Psoas muscle (tissue), 7 donors: ENCODE measurements at regions not wholly inside any gene's neighbourhood (a gene's known extent, or its start where the extent isn't known, plus 50 kb on each side); places are given as distances from the start of the nearest gene placed in this dataset.
"Not testable (repeated sequence)": the region's sequence is repeated elsewhere in the genome, so short reads cannot be mapped to it uniquely, and the experiment has no call there.

Experiments
- ATAC-seq, 4 donors: fragments of 200-7000 bp; cut with Tn5 transposase; one replicate each; pipeline ENCODE4 v1.9.1; 2020; ENCODE audit warnings: moderate library complexity in 3 of 4, mild to moderate bottlenecking in 2 of 4
- DNase-seq, 2 donors: peaks; one replicate each; pipeline ENCODE4 v3.0.0-alpha.2; 2020
- H3K27ac ChIP-seq: fragments of 200-600 bp; one replicate; pipeline ENCODE4 v1.8.0; 2022
- H3K27me3 ChIP-seq, 3 donors: fragments of 200-600 bp in 1 of 3; one replicate each; pipeline versions ENCODE4 v1.6.1 to v1.8.0; 2013 to 2022; ENCODE audit warnings: low read length in 2 of 3, mild to moderate bottlenecking in 2 of 3, moderate library complexity in 1 of 3; ENCODE audit not compliant: insufficient read depth in 3 of 3
- H3K36me3 ChIP-seq, 2 donors: fragments of 200-600 bp in 1 of 2; one replicate each; pipeline versions ENCODE4 v1.6.1 to v1.8.0; 2013 to 2022; ENCODE audit warnings: low read depth in 1 of 2, mild to moderate bottlenecking in 1 of 2, moderate library complexity in 1 of 2; ENCODE audit not compliant: insufficient read depth in 1 of 2
- H3K4me1 ChIP-seq: fragments of 200-600 bp; one replicate; pipeline ENCODE4 v1.8.0; 2022
- H3K4me3 ChIP-seq: fragments of 200-600 bp; one replicate; pipeline ENCODE4 v1.8.0; 2022; ENCODE audit warnings: mild to moderate bottlenecking
- H3K9me3 ChIP-seq: fragments of 200-600 bp; one replicate; pipeline ENCODE4 v1.8.0; 2022
- WGBS, 3 donors: extraction: QIAGEN DNeasy Blood & Tissue Kit; methylation state at CpG; one replicate each; pipeline versions ENCODE4 v1.1.6 to v1.1.7; 2013; 5-methylcytosine and 5-hydroxymethylcytosine counted together
- intact Hi-C, 2 donors: fragments of 100-400 bp; cut with DNase I; formaldehyde crosslinking; loops; one replicate each; pipeline versions ENCODE4 v1.11.0 to v1.14.2; 2022
- donor health status: healthy with polysubstance abuse.
- donor health status: DM: no; HTN: no; CAD: no; lungs with moderate emphysema.
- donor health status: Bipolar disorder and iron deficiency.
- donor health status: healthy.
- donor health status: DM: yes; HTN: yes; CAD: no.
- donor health status: DM: no; HTN: no; CAD: no.
- donor health status: DM: yes; HTN: yes; CAD: no.

- ATAC-seq, H3K9me3 ChIP-seq, H3K4me1 ChIP-seq, DNase-seq, H3K27ac ChIP-seq, H3K27me3 ChIP-seq, H3K36me3 ChIP-seq, H3K4me3 ChIP-seq, intact Hi-C loops: not testable (repeated sequence)
- WGBS, 3 donors, result 85 to 94% (median 92%) methylated on average over 3 of the region's 7 CpGs
These were observed 592.1 kb downstream of the TTLL7 start for GRCh38 chr1:83406693-83407371.

GRCh38 chr1:83405789-83406188 lies 593.1 kb downstream of the TTLL7 start:
- H3K36me3 ChIP-seq, DNase-seq, H3K4me1 ChIP-seq, H3K27ac ChIP-seq, H3K4me3 ChIP-seq, ATAC-seq, H3K9me3 ChIP-seq, intact Hi-C loops, H3K27me3 ChIP-seq: not testable (repeated sequence)
- 78 to 100% (median 100%) methylated on average over 1 of the region's 1 CpG for WGBS, 3 donors

GRCh38 chr1:83403500-83403899 lies 595.4 kb downstream of the TTLL7 start:
- H3K27me3 ChIP-seq, H3K4me1 ChIP-seq, ATAC-seq, H3K27ac ChIP-seq, H3K36me3 ChIP-seq, H3K4me3 ChIP-seq, intact Hi-C loops, H3K9me3 ChIP-seq, DNase-seq: not testable (repeated sequence)
- 29 to 47% (median 35%) methylated on average over 7 of the region's 7 CpGs for WGBS, 3 donors

GRCh38 chr1:83401146-83401545 lies 597.8 kb downstream of the TTLL7 start:
- not testable (repeated sequence) for H3K9me3 ChIP-seq

GRCh38 chr1:83400173-83400572 lies 598.8 kb downstream of the TTLL7 start:
- intact Hi-C loops, H3K4me3 ChIP-seq, ATAC-seq, DNase-seq, H3K9me3 ChIP-seq, H3K27me3 ChIP-seq, H3K4me1 ChIP-seq, H3K27ac ChIP-seq, H3K36me3 ChIP-seq: not testable (repeated sequence)

More at GRCh38 chr1:83401146-83401545, 597.8 kb downstream of the TTLL7 start:
- H3K36me3 ChIP-seq, H3K27ac ChIP-seq, H3K4me1 ChIP-seq, intact Hi-C loops, H3K4me3 ChIP-seq, H3K27me3 ChIP-seq, ATAC-seq, DNase-seq: not testable (repeated sequence)
- WGBS, 3 donors, result 89 to 95% (median 93%) methylated on average over 1 of the region's 1 CpG

GRCh38 chr1:83398125-83398524 lies 600.8 kb downstream of the TTLL7 start:
- ATAC-seq, H3K27ac ChIP-seq, H3K4me1 ChIP-seq, H3K27me3 ChIP-seq, intact Hi-C loops, H3K36me3 ChIP-seq, H3K9me3 ChIP-seq, H3K4me3 ChIP-seq, DNase-seq: not testable (repeated sequence)

- H3K27me3 ChIP-seq, DNase-seq, H3K4me1 ChIP-seq, H3K27ac ChIP-seq, H3K9me3 ChIP-seq, H3K4me3 ChIP-seq, ATAC-seq, intact Hi-C loops, H3K36me3 ChIP-seq: not testable (repeated sequence)
- 56 to 71% (median 64%) methylated on average over 5 of the region's 5 CpGs for WGBS, 3 donors
These were observed 603.8 kb downstream of the TTLL7 start for GRCh38 chr1:83395130-83395529.

GRCh38 chr1:83386946-83387345 lies 612.0 kb downstream of the TTLL7 start:
- DNase-seq, H3K4me1 ChIP-seq, intact Hi-C loops, H3K27ac ChIP-seq, H3K36me3 ChIP-seq, H3K27me3 ChIP-seq, H3K9me3 ChIP-seq, ATAC-seq, H3K4me3 ChIP-seq: not testable (repeated sequence)
- 47 to 68% (median 57%) methylated on average over 1 of the region's 1 CpG for whole genome bisulfite sequencing, 3 donors

GRCh38 chr1:83383107-83383506 lies 615.8 kb downstream of the TTLL7 start:
- H3K27ac ChIP-seq, intact Hi-C loops, DNase-seq, H3K27me3 ChIP-seq, ATAC-seq, H3K4me3 ChIP-seq, H3K36me3 ChIP-seq, H3K4me1 ChIP-seq, H3K9me3 ChIP-seq: not testable (repeated sequence)
- 100% methylated on average over 1 of the region's 2 CpGs; no CpG with 5 or more reads in 1 of the 3 donors for WGBS, 3 donors

GRCh38 chr1:83373018-83373417 lies 625.9 kb downstream of the TTLL7 start:
- DNase-seq, H3K9me3 ChIP-seq, H3K4me1 ChIP-seq, H3K36me3 ChIP-seq, ATAC-seq, H3K4me3 ChIP-seq, intact Hi-C loops, H3K27me3 ChIP-seq, H3K27ac ChIP-seq: not testable (repeated sequence)
- WGBS, 3 donors, result 89 to 100% (median 96%) methylated on average over 1 of the region's 1 CpG

GRCh38 chr1:83369853-83370252 lies 629.1 kb downstream of the TTLL7 start:
- ATAC-seq, H3K9me3 ChIP-seq: not testable (repeated sequence)

GRCh38 chr1:83365320-83365719 lies 633.6 kb downstream of the TTLL7 start:
- WGBS, 3 donors, result 90 to 95% (median 92%) methylated on average over 2 of the region's 2 CpGs
- H3K27ac ChIP-seq, DNase-seq, H3K4me1 ChIP-seq, H3K27me3 ChIP-seq, ATAC-seq, H3K9me3 ChIP-seq, H3K4me3 ChIP-seq, H3K36me3 ChIP-seq, intact Hi-C loops: not testable (repeated sequence)

More at GRCh38 chr1:83369853-83370252, 629.1 kb downstream of the TTLL7 start:
- DNase-seq, H3K4me3 ChIP-seq, H3K4me1 ChIP-seq, H3K27me3 ChIP-seq, intact Hi-C loops, H3K27ac ChIP-seq, H3K36me3 ChIP-seq: not testable (repeated sequence)
- WGBS, 3 donors, result 49 to 79% (median 63%) methylated on average over 3 of the region's 3 CpGs
